ENCODE measurements at regions not wholly inside any gene's neighbourhood (a gene's known extent, or its start where the extent isn't known, plus 50 kb on each side); places are given as distances from the start of the nearest gene placed in this dataset.

DNA sequence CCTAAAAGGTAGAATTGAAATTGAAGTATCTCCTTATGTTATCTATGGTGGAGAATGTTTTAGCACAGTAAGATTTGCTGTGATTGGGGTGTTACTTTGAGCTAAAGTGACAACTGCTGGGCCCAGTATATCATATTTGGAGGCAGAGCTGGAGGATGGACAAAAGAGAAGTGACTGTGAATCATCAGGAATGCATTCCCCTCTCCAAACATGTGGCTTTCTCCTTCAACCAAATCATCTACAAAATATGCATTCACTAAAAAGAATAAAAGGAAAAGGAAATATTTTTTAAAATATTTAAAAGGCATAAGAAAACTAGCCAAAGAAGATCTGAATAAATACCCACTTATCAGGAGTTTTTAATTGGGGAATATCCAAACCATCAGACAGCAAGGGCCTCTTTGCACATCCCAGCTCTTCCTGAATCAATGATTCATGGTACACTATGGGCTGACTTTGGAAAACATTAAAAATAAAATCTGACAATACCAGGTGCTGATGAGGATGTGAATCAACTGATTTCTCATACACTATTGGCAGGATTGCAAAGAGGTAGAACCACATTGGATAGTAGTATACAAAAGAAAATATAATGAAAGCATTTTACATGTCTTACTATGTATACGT, 671.7 kb upstream of the NR3C2 start:
- DNase-seq (ENCODE audit: insufficient read length) (no peak), FAIRE-seq (no peak)
- TF ChIP-seq POLR2AphosphoS5 (IDR thresholded peaks at IDR 0.05; ENCODE audit: low read depth, low read length) (no peak), TAF1 (IDR thresholded peaks at IDR 0.05; ENCODE audit: borderline replicate concordance, low read depth, low read length) (no peak), POLR2A (IDR thresholded peaks at IDR 0.05; ENCODE audit: low read depth, low read length) (no peak)

DNA sequence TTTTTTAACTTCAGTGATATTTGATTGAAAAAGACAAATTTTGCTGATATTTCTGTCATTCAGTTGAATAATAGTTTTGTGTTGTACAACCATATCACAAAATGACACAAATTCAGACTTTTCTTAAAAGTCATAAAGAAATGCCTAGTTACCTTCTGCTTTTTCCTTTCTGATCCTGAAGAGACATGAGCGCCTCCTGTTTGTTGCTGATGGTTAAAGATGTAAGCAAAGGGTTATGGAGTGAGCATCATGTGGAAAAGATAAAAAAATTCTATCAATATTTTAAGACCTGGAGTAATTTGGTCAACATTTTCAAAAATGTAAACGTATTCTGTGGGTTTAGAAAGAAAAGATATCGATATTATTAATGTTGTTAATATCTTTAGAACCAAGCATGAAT, 669.9 kb upstream of the NR3C2 start:
- no peak for FAIRE-seq
- TF ChIP-seq POLR2AphosphoS5 (IDR thresholded peaks at IDR 0.05; ENCODE audit: low read depth, low read length) (no peak), TAF1 (IDR thresholded peaks at IDR 0.05; ENCODE audit: borderline replicate concordance, low read depth, low read length) (no peak), POLR2A (IDR thresholded peaks at IDR 0.05; ENCODE audit: low read depth, low read length) (no peak)
- no peak for DNase-seq (ENCODE audit: insufficient read length)

DNA sequence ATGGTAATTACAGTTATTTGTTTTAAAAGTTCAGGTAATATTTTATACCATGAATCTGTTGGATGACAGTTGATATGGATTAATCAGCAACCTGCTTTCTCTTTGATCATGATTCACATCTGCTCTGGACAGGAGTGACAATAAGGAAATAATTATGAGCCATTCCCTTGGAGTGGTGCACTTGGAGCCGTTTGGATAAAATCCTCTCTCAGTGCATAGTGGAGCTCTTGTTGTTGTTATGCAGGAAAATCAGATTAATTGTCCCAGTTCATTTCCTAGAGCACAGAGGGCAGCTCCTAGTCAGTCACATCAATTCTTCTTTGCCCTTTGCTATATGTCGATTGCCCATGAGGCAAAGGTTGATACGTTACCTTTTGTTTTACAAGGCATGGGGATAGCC, 668.3 kb upstream of the NR3C2 start:
- TF ChIP-seq TAF1 (IDR thresholded peaks at IDR 0.05; ENCODE audit: borderline replicate concordance, low read depth, low read length) (no peak), POLR2AphosphoS5 (IDR thresholded peaks at IDR 0.05; ENCODE audit: low read depth, low read length) (no peak), POLR2A (IDR thresholded peaks at IDR 0.05; ENCODE audit: low read depth, low read length) (no peak)
- no peak for FAIRE-seq
- DNase-seq (ENCODE audit: insufficient read length) = no peak

GRCh38 chr4:149108626-149109025, 666.4 kb upstream of the NR3C2 start:
- FAIRE-seq (no peak), DNase-seq (ENCODE audit: insufficient read length) (no peak)
- TF ChIP-seq POLR2A (IDR thresholded peaks at IDR 0.05; ENCODE audit: low read depth, low read length) (no peak), POLR2AphosphoS5 (IDR thresholded peaks at IDR 0.05; ENCODE audit: low read depth, low read length) (no peak), TAF1 (IDR thresholded peaks at IDR 0.05; ENCODE audit: borderline replicate concordance, low read depth, low read length) (no peak)

DNA sequence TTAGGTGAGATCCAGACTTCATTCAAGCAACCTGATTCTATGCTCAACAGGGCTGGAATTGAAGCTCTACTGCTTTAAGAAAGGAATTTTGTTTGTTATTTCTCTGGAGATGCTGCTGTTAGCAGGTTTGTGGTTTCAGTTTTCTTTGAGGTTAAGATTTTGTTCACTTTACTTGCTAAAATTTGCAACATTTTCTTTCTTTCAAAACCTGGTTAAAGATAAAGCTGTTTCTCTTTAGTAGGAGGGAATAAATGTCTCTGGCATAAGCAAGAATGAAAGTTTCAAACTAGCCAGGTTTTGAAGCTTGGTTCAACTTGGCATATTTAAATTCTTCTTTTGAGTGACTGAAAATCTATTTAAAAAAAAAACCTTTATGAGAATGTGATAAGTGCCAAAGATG, 660.6 kb upstream of the NR3C2 start:
- DNase-seq (ENCODE audit: insufficient read length) (no peak), FAIRE-seq (no peak)
- no peak for TF ChIP-seq POLR2AphosphoS5 (IDR thresholded peaks at IDR 0.05; ENCODE audit: low read depth, low read length)

DNA sequence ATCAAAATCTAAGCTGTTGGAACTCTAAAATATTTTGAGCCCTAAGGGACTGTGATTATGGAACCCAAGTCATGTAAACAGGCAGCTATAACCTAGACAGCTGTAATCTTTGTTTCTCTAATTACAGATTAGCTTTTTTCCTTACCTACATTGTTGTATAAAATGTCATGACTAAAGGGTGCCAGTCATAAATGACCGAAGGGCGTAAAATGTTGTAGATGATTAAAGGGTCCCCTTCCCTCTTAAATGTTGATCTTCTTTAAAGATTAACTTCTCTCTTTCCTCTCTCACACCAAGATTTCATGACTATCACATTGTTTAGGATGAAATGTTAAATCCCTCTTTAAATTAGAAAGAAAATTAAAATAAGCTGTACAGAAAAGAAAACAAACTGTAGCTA, 659.4 kb upstream of the NR3C2 start:
- no peak for DNase-seq (ENCODE audit: insufficient read length)
- no peak for FAIRE-seq
- TF ChIP-seq POLR2A (IDR thresholded peaks at IDR 0.05; ENCODE audit: low read depth, low read length) = no peak
- no peak for TF ChIP-seq POLR2AphosphoS5 (IDR thresholded peaks at IDR 0.05; ENCODE audit: low read depth, low read length)
- no peak for TF ChIP-seq TAF1 (IDR thresholded peaks at IDR 0.05; ENCODE audit: borderline replicate concordance, low read depth, low read length)

- no peak for DNase-seq (ENCODE audit: insufficient read length)
- FAIRE-seq = no peak
- TF ChIP-seq TAF1 (IDR thresholded peaks at IDR 0.05; ENCODE audit: borderline replicate concordance, low read depth, low read length) (no peak), POLR2AphosphoS5 (IDR thresholded peaks at IDR 0.05; ENCODE audit: low read depth, low read length) (no peak), POLR2A (IDR thresholded peaks at IDR 0.05; ENCODE audit: low read depth, low read length) (no peak)
Observed at GRCh38 chr4:149095811-149096210, 653.6 kb upstream of the NR3C2 start.

DNA sequence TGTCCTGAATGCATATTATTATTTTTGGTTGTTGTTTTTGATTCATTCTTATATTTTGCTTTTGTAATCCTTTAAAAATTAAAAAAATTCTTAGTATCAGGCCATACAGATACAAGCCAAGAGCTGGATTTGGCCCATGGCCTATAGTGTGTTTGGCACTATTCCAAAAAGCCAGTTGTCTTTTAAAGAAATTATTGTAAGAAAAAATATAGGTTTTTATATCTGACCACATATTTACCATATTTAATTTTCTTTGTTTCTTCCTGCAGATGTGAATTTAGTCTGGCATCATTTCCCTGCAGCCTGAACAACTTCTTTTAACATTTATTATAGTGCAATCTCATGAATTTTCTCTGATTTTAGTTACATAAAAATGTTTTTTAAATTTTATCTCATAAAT, 652.8 kb upstream of the NR3C2 start:
- no peak for DNase-seq (ENCODE audit: insufficient read length)
- FAIRE-seq = no peak
- TF ChIP-seq TAF1 (IDR thresholded peaks at IDR 0.05; ENCODE audit: borderline replicate concordance, low read depth, low read length) (no peak), POLR2AphosphoS5 (IDR thresholded peaks at IDR 0.05; ENCODE audit: low read depth, low read length) (no peak)

GRCh38 chr4:149084144-149084543, 641.9 kb upstream of the NR3C2 start:
- FAIRE-seq (no peak), DNase-seq (ENCODE audit: insufficient read length) (no peak)
- TF ChIP-seq POLR2AphosphoS5 (IDR thresholded peaks at IDR 0.05; ENCODE audit: low read depth, low read length) (no peak), POLR2A (IDR thresholded peaks at IDR 0.05; ENCODE audit: low read depth, low read length) (no peak), TAF1 (IDR thresholded peaks at IDR 0.05; ENCODE audit: borderline replicate concordance, low read depth, low read length) (no peak)

DNA sequence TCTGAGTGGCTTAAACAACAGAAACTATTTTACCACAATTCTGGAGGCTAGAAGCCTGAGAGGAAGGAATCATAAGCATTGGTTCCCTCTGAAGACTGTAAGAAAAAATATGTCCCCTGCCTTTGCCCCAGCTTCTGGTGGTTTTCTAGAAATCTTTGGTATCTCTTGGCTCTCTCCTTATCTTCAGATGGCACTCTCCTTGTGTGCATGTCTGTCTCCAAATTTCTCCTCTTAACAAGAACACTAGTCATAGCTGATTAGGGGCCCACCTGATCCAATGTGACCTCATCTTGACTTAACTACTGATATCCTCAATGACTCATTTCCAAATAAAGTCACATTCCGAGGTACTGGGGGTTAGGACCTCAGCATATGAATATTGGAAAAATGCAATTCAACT, 635.0 kb upstream of the NR3C2 start:
- TF ChIP-seq POLR2A (IDR thresholded peaks at IDR 0.05; ENCODE audit: low read depth, low read length) (no peak), POLR2AphosphoS5 (IDR thresholded peaks at IDR 0.05; ENCODE audit: low read depth, low read length) (no peak), TAF1 (IDR thresholded peaks at IDR 0.05; ENCODE audit: borderline replicate concordance, low read depth, low read length) (no peak)
- DNase-seq (ENCODE audit: insufficient read length) = no peak
- no peak for FAIRE-seq

DNA sequence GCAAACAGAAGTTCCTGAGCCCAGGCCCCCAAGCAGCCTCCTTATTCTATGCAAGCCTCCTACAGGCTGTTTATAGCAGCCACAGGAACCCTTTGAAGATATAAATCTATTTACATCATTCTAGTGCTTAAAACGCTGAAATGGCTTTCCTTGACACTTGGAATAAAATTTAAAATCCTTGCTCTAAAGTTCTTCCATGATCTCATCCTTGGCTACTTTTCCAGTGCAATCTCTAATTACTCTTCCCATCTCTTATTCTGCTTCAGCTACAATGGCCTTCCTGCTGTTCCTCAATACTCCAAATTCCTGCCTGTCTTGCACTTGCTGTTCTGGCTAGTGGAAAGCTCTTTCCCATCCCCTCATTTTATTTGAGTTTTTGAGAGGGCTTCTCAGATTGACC, 634.2 kb upstream of the NR3C2 start:
- no peak for TF ChIP-seq TAF1 (IDR thresholded peaks at IDR 0.05; ENCODE audit: borderline replicate concordance, low read depth, low read length)
- no peak for TF ChIP-seq POLR2AphosphoS5 (IDR thresholded peaks at IDR 0.05; ENCODE audit: low read depth, low read length)
- no peak for TF ChIP-seq POLR2A (IDR thresholded peaks at IDR 0.05; ENCODE audit: low read depth, low read length)
- DNase-seq (ENCODE audit: insufficient read length) = no peak
- no peak for FAIRE-seq

DNA sequence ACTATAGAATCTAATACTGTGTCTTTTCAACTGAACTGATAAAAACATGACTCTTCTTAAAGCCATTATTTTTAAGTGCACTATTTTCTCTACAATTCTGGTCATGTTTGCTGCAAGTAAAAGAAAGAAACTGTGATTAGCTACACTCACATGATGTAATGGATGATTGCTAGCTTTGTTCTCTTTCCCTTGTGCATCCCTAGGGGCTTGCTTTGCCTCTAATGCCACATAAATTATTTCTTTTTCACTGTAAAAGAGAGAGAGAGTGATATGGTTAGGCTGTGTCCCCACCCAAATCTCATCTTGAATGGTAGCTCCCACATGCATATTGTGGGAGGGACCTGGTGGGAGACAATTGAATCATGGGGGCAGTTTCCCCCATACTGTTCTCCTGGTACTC, 630.2 kb upstream of the NR3C2 start:
- DNase-seq (ENCODE audit: insufficient read length) (no peak), FAIRE-seq (no peak)
- TF ChIP-seq POLR2AphosphoS5 (IDR thresholded peaks at IDR 0.05; ENCODE audit: low read depth, low read length) (no peak), POLR2A (IDR thresholded peaks at IDR 0.05; ENCODE audit: low read depth, low read length) (no peak), TAF1 (IDR thresholded peaks at IDR 0.05; ENCODE audit: borderline replicate concordance, low read depth, low read length) (no peak)

DNA sequence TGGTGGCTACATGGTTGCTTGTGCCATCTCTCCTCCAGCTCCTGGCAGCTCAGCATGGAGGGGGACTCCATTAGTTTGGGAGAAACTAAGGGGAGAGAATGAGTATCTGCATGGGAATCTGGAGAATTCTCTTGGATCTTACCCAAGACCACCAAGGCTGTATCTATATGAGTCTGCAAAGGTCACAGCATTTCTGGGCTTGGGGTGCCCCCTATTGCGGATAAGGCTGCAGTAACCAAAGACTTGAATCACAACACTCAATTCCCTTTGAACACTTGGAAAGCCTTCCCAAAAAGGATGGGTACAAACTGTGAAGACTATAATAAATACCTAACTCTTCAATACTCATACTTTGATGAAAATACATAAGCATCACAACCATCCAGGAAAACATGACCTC, 623.5 kb upstream of the NR3C2 start:
- TF ChIP-seq TAF1 (IDR thresholded peaks at IDR 0.05; ENCODE audit: borderline replicate concordance, low read depth, low read length) (no peak), POLR2A (IDR thresholded peaks at IDR 0.05; ENCODE audit: low read depth, low read length) (no peak), POLR2AphosphoS5 (IDR thresholded peaks at IDR 0.05; ENCODE audit: low read depth, low read length) (no peak)
- no peak for DNase-seq (ENCODE audit: insufficient read length)
- no peak for FAIRE-seq
